ENCODE measurements at regions not wholly inside any gene's neighbourhood (a gene's known extent, or its start where the extent isn't known, plus 50 kb on each side); places are given as distances from the start of the nearest gene placed in this dataset.

GRCh38 chr3:109897734-109898133 is 560.4 kb upstream of the DPPA4 start:
- TF ChIP-seq CTCF (conservative IDR thresholded peaks at IDR 0.05; ENCODE audit: low read depth, low read length), result no peak
- DNase-seq (ENCODE audit: low read depth), result no peak
- no peak overlapping the region for H3K4me3 ChIP-seq (ENCODE audit: low read length)

GRCh38 chr3:109899925-109900324 is 562.6 kb upstream of the DPPA4 start:
- DNase-seq (ENCODE audit: low read depth), result no peak
- TF ChIP-seq CTCF (conservative IDR thresholded peaks at IDR 0.05; ENCODE audit: low read depth, low read length), result no peak
- no peak overlapping the region for H3K4me3 ChIP-seq (ENCODE audit: low read length)

GRCh38 chr3:109900783-109901182 is 563.4 kb upstream of the DPPA4 start:
- no peak overlapping the region for H3K4me3 ChIP-seq (ENCODE audit: low read length)
- no peak for TF ChIP-seq CTCF (conservative IDR thresholded peaks at IDR 0.05; ENCODE audit: low read depth, low read length)
- DNase-seq (ENCODE audit: low read depth), result no peak

GRCh38 chr3:109902549-109902948 is 565.2 kb upstream of the DPPA4 start:
- no peak for DNase-seq (ENCODE audit: low read depth)
- H3K4me3 ChIP-seq (ENCODE audit: low read length), result no peak overlapping the region
- TF ChIP-seq CTCF (conservative IDR thresholded peaks at IDR 0.05; ENCODE audit: low read depth, low read length), result no peak

- H3K4me3 ChIP-seq (ENCODE audit: low read length), result no peak overlapping the region
- peak; percentile 50 for TF ChIP-seq CTCF (conservative IDR thresholded peaks at IDR 0.05; ENCODE audit: low read depth, low read length)
- peak; percentile 26 for DNase-seq (ENCODE audit: low read depth)
Measured at GRCh38 chr3:109903100-109903499, 565.8 kb upstream of the DPPA4 start.

GRCh38 chr3:109910772-109911171 is 573.4 kb upstream of the DPPA4 start:
- no peak for DNase-seq (ENCODE audit: low read depth)
- TF ChIP-seq CTCF (conservative IDR thresholded peaks at IDR 0.05; ENCODE audit: low read depth, low read length), result no peak
- no peak overlapping the region for H3K4me3 ChIP-seq (ENCODE audit: low read length)

- no peak for DNase-seq (ENCODE audit: low read depth)
- no peak overlapping the region for H3K4me3 ChIP-seq (ENCODE audit: low read length)
- TF ChIP-seq CTCF (conservative IDR thresholded peaks at IDR 0.05; ENCODE audit: low read depth, low read length), result no peak
Measured at GRCh38 chr3:109918740-109919139, 581.4 kb upstream of the DPPA4 start.
